NCI-H187 (cell line): ENCODE measurements at regions not wholly inside any gene's neighbourhood (a gene's known extent, or its start where the extent isn't known, plus 50 kb on each side); places are given as distances from the start of the nearest gene placed in this dataset.
"Not testable (repeated sequence)": the region's sequence is repeated elsewhere in the genome, so short reads cannot be mapped to it uniquely, and the experiment has no call there.

Experiments used
- DNase-seq, 2 experiments: peaks; one replicate each; lab custom pipeline; 2025; lab: John Stamatoyannopoulos, UW

- no peak for DNase-seq
These were observed 129.3 kb upstream of the LPCAT1 start for GRCh38 chr5:1652873-1653697.

GRCh38 chr5:1651971-1652872 is 128.5 kb upstream of the LPCAT1 start:
- DNase-seq: no peak

GRCh38 chr5:1651250-1651649 is 127.5 kb upstream of the LPCAT1 start:
- DNase-seq: no peak

GRCh38 chr5:1649554-1649953 is 125.8 kb upstream of the LPCAT1 start:
- no peak for DNase-seq

GRCh38 chr5:1648806-1649205 is 125.0 kb upstream of the LPCAT1 start:
- DNase-seq: no peak

- DNase-seq: no peak
These were observed 123.8 kb upstream of the LPCAT1 start for GRCh38 chr5:1647580-1647979.

- peak; percentile 78 to 79 for DNase-seq
These were observed 121.2 kb upstream of the LPCAT1 start for GRCh38 chr5:1644810-1645571.

- DNase-seq: not testable (repeated sequence)
These were observed 120.6 kb upstream of the LPCAT1 start for GRCh38 chr5:1644393-1644809.

GRCh38 chr5:1643651-1644392 is 120.1 kb upstream of the LPCAT1 start:
- no peak for DNase-seq

GRCh38 chr5:1642621-1643061 is 118.9 kb upstream of the LPCAT1 start:
- no peak for DNase-seq

GRCh38 chr5:1642221-1642620 is 118.5 kb upstream of the LPCAT1 start:
- no peak for DNase-seq

GRCh38 chr5:1641560-1642166 is 117.9 kb upstream of the LPCAT1 start:
- DNase-seq: peak; percentile 44 to 61

- DNase-seq: no peak
These were observed 117.3 kb upstream of the LPCAT1 start for GRCh38 chr5:1641041-1641440.

- no peak for DNase-seq
These were observed 116.7 kb upstream of the LPCAT1 start for GRCh38 chr5:1640421-1640881.

- no peak for DNase-seq
These were observed 116.0 kb upstream of the LPCAT1 start for GRCh38 chr5:1639757-1640156.

GRCh38 chr5:1638658-1639400 is 115.1 kb upstream of the LPCAT1 start:
- no peak for DNase-seq

GRCh38 chr5:1637639-1638481 is 114.1 kb upstream of the LPCAT1 start:
- DNase-seq: no peak

- no peak for DNase-seq
These were observed 113.3 kb upstream of the LPCAT1 start for GRCh38 chr5:1636981-1637638.
